Erythroblast (primary cell): ENCODE measurements at regions not wholly inside any gene's neighbourhood (a gene's known extent, or its start where the extent isn't known, plus 50 kb on each side); places are given as distances from the start of the nearest gene placed in this dataset.

Experiments used
- GATA1 ChIP-seq: IDR thresholded peaks from 2 replicates; pipeline ENCODE4 v1.6.1; 2011; ENCODE audit warnings: low read depth, mild to moderate bottlenecking, control low read depth, low read length, moderate library complexity
- POLR2A ChIP-seq: IDR thresholded peaks from 2 replicates; pipeline ENCODE4 v1.6.1; 2011; ENCODE audit warnings: mild to moderate bottlenecking, low read length

- TF ChIP-seq POLR2A (no peak), GATA1 (no peak)
Measured at GRCh38 chr2:184455624-184456023, 142.7 kb upstream of the ZNF804A start.
